ENCODE measurements at regions not wholly inside any gene's neighbourhood (a gene's known extent, or its start where the extent isn't known, plus 50 kb on each side); places are given as distances from the start of the nearest gene placed in this dataset.

DNA sequence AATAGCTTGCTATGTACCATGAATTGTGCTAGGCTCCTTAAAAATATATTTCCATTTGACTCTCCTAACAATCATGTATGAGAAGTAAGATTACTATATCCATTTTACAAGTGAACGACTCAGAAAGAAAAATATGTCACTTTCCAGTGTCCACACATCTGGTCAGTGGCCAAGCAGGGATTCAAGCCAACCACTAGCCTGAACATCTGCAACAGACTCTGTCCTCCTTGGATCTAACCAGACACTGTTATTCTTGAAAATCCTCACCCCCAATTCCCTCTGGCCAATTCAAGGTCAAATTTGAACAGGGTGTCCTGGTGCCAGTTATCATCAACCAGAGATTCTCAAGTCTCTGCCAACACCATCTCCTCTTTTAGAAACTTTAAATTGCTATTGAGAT lies 344.1 kb upstream of the WWC1 start:
- FAIRE-seq (no peak), DNase-seq (ENCODE audit: low read depth) (no peak)
- no peaks in the 10 kb centered on the region for H3K36me3 ChIP-seq (ENCODE audit: control insufficient read depth, insufficient read depth, low read length)
- no peaks in the 10 kb centered on the region for H3K27me3 ChIP-seq (ENCODE audit: control insufficient read depth, insufficient read depth, low read length)
- TF ChIP-seq, protein P1, sequence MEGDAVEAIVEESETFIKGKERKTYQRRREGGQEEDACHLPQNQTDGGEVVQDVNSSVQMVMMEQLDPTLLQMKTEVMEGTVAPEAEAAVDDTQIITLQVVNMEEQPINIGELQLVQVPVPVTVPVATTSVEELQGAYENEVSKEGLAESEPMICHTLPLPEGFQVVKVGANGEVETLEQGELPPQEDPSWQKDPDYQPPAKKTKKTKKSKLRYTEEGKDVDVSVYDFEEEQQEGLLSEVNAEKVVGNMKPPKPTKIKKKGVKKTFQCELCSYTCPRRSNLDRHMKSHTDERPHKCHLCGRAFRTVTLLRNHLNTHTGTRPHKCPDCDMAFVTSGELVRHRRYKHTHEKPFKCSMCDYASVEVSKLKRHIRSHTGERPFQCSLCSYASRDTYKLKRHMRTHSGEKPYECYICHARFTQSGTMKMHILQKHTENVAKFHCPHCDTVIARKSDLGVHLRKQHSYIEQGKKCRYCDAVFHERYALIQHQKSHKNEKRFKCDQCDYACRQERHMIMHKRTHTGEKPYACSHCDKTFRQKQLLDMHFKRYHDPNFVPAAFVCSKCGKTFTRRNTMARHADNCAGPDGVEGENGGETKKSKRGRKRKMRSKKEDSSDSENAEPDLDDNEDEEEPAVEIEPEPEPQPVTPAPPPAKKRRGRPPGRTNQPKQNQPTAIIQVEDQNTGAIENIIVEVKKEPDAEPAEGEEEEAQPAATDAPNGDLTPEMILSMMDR (IDR thresholded peaks at IDR 0.05; ENCODE audit: insufficient read depth, low read length, severe bottlenecking), result no peak
- no peak overlapping the region for H3K4me3 ChIP-seq (ENCODE audit: low read depth, low read length)

DNA sequence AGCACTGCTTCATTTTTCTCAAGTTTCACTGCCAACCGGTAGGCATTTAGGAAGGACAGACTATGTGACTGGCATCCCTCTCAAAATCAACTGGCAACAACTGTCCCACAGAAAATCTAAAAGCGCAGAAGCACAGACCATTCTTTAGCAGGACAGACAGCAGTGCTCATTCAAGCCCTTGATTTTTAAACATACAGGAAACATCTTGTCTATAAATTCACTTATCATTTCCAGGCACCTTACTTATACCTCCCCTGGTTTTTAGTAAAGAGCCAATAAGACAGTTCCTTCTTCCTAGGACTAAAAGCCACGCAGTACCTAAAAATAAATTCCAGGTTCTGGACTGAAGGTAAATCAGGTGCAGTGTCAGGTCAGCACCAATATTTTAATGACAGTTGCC lies 343.2 kb upstream of the WWC1 start:
- no peak for DNase-seq (ENCODE audit: low read depth)
- TF ChIP-seq, protein P1 (IDR thresholded peaks at IDR 0.05; ENCODE audit: insufficient read depth, low read length, severe bottlenecking), result no peak
- Histone ChIP-seq H3K27me3 (ENCODE audit: control insufficient read depth, insufficient read depth, low read length) (no peaks in the 10 kb centered on the region), H3K36me3 (ENCODE audit: control insufficient read depth, insufficient read depth, low read length) (peaks cover 2% of the 10 kb centered on the region), H3K4me3 (ENCODE audit: low read depth, low read length) (no peak overlapping the region)
- FAIRE-seq, result no peak

DNA sequence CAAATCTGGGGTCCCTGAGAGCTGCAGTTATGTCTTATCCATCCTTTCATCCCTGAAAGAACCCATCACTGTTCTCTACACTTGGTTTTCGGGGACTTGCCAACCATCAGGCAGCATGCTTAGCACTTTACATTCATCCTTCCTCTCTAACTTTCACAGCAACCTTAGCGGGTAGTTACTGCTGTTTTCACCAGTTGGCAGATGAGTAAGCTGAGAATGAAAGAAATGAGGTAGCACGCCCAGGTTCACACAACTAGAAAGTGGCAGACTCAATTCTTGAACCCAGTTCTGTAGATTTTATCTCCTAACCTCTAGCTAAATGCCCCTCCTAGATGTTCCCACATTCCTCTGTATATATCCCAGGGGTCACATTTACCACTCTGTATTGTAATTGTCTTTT lies 342.0 kb upstream of the WWC1 start:
- Histone ChIP-seq H3K27me3 (ENCODE audit: control insufficient read depth, insufficient read depth, low read length) (no peaks in the 10 kb centered on the region), H3K36me3 (ENCODE audit: control insufficient read depth, insufficient read depth, low read length) (peaks cover 2% of the 10 kb centered on the region), H3K4me3 (ENCODE audit: low read depth, low read length) (no peak overlapping the region)
- DNase-seq (ENCODE audit: low read depth) (no peak), FAIRE-seq (peak; percentile 97)
- TF ChIP-seq, protein P1 (IDR thresholded peaks at IDR 0.05; ENCODE audit: insufficient read depth, low read length, severe bottlenecking), result no peak

DNA sequence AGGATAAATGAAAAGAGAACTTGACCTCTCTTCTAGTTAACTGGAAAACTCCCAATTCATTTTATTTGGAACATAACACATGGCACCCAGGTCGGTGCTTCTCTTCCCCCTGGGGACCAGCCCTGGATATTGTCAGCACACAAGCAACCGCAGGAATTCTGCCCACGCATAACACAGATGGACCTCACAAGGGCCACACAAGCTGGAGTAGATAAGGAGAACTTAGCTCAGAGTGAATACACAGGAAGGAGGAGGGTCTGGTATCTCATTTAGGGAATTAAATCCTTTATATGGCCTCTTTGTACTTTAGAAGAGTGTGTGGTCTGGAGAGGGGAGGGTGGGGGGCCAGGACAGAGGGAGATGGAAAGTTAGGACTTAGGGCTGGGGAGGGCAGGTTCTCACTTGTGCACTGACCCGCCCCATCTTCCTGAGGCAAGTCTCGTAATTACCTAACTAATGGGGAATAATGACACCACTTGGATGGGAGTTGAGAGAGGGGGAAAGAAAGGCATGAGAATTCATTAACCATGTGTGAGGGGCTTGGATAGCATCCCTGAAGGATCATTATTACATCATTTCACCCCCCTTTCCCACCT lies 341.2 kb upstream of the WWC1 start:
- no peak overlapping the region for H3K4me3 ChIP-seq (ENCODE audit: low read depth, low read length)
- FAIRE-seq, result no peak
- peak; percentile 50 for DNase-seq (ENCODE audit: low read depth)
- no peaks in the 10 kb centered on the region for H3K27me3 ChIP-seq (ENCODE audit: control insufficient read depth, insufficient read depth, low read length)
- H3K36me3 ChIP-seq (ENCODE audit: control insufficient read depth, insufficient read depth, low read length), result peaks cover 2% of the 10 kb centered on the region
- TF ChIP-seq, protein P1 (IDR thresholded peaks at IDR 0.05; ENCODE audit: insufficient read depth, low read length, severe bottlenecking), result no peak

DNA sequence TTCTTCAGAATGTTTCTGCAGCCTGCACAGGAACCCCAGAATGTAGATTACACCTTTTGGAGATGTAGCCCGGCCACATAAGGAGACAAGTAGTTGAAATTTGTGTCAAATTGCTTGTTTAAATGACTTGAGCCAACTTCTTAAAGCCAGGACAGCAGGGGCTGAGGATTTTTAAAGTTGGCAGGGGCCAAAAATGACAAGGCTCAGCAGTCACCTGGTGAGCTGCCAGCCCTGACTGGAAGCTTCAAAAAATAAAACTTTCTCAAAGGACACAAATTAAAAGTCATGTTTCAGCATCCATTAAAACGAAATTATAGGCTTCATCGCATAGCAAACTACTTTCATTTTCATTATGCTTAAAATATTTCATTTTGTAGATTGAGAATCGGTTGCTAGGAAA lies 340.3 kb upstream of the WWC1 start:
- FAIRE-seq, result no peak

More for the DNA sequence above, 340.3 kb upstream of the WWC1 start:
- H3K4me3 ChIP-seq (ENCODE audit: low read depth, low read length), result no peak overlapping the region
- no peaks in the 10 kb centered on the region for H3K27me3 ChIP-seq (ENCODE audit: control insufficient read depth, insufficient read depth, low read length)
- TF ChIP-seq, protein P1 (IDR thresholded peaks at IDR 0.05; ENCODE audit: insufficient read depth, low read length, severe bottlenecking), result no peak
- H3K36me3 ChIP-seq (ENCODE audit: control insufficient read depth, insufficient read depth, low read length), result peaks cover 2% of the 10 kb centered on the region
- no peak for DNase-seq (ENCODE audit: low read depth)

All from bronchial epithelial cell (primary cell).